ENCODE measurements at regions not wholly inside any gene's neighbourhood (a gene's known extent, or its start where the extent isn't known, plus 50 kb on each side); places are given as distances from the start of the nearest gene placed in this dataset.

DNA sequence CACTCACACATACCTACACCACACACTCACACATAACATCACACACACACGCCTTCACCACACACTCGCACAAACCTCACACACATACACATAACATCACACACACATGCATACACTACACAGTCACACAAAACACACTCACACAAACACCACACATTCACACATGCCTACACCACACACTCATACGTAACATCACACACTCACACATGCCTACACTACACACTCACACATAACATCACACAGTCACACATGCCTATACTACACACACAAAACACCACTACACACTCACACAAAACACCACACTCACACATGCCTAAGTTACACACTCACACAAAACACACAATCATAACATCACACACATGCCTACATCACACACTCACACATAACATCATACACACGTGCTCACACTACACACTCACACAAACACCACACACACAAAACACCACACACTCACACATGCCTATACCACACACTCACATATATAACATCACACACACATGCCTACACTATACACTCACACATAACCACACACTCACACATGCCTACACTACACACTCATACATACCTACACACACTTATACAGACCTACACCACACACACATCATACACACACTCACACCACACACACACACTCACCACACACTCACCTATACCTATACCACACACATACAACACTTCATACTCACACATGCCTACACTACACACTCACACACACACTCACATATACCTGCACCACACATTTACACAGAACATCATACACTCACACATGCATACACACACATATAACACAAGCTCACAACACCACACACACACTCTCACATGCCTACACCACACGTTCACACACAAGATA, 383.5 kb downstream of the C6orf118 start:
- no peak overlapping the region for H3K27ac Mint-ChIP-seq (ENCODE audit: unreplicated experiment)
- H3K4me3 Mint-ChIP-seq (ENCODE audit: unreplicated experiment), result no peak overlapping the region
- TF ChIP-seq, protein P1, sequence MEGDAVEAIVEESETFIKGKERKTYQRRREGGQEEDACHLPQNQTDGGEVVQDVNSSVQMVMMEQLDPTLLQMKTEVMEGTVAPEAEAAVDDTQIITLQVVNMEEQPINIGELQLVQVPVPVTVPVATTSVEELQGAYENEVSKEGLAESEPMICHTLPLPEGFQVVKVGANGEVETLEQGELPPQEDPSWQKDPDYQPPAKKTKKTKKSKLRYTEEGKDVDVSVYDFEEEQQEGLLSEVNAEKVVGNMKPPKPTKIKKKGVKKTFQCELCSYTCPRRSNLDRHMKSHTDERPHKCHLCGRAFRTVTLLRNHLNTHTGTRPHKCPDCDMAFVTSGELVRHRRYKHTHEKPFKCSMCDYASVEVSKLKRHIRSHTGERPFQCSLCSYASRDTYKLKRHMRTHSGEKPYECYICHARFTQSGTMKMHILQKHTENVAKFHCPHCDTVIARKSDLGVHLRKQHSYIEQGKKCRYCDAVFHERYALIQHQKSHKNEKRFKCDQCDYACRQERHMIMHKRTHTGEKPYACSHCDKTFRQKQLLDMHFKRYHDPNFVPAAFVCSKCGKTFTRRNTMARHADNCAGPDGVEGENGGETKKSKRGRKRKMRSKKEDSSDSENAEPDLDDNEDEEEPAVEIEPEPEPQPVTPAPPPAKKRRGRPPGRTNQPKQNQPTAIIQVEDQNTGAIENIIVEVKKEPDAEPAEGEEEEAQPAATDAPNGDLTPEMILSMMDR (IDR thresholded peaks at IDR 0.05; ENCODE audit: partially characterized antibody, unreplicated experiment), result no peak
- peaks cover 6% of the 10 kb centered on the region for H3K4me1 Mint-ChIP-seq (ENCODE audit: low read depth, unreplicated experiment)
- DNase-seq, result no peak
- H3K36me3 Mint-ChIP-seq (ENCODE audit: unreplicated experiment), result no peaks in the 10 kb centered on the region
- H3K27me3 Mint-ChIP-seq (ENCODE audit: unreplicated experiment), result peaks cover 2% of the 10 kb centered on the region
- H3K9me3 Mint-ChIP-seq (ENCODE audit: unreplicated experiment), result no peaks in the 10 kb centered on the region

DNA sequence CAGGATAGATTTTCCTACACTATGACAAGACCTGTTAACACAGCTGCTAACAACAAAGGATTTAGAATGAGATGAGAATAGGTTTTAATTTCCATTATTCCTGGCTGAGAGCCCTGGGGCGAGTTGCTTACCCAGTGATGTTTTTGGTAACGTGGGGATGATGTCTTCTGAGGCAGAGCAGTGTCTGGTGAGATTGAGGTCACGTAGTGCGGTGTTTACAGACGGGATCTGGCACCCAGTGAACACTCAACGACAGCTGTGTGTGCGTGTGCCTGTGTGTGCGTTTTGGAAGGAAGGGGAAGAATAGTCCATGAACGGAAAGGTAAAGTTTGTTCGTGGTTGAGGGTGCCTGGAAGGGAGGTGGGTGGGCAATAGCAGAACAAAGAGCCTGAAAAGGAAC, 384.7 kb downstream of the C6orf118 start:
- Mint-ChIP-seq H3K27me3 (ENCODE audit: unreplicated experiment) (peaks cover 2% of the 10 kb centered on the region), H3K4me3 (ENCODE audit: unreplicated experiment) (no peak overlapping the region), H3K4me1 (ENCODE audit: low read depth, unreplicated experiment) (peaks cover 6% of the 10 kb centered on the region), H3K36me3 (ENCODE audit: unreplicated experiment) (no peaks in the 10 kb centered on the region), H3K9me3 (ENCODE audit: unreplicated experiment) (no peaks in the 10 kb centered on the region), H3K27ac (ENCODE audit: unreplicated experiment) (no peak overlapping the region)
- no peak for DNase-seq
- TF ChIP-seq, protein P1 (IDR thresholded peaks at IDR 0.05; ENCODE audit: partially characterized antibody, unreplicated experiment), result no peak

DNA sequence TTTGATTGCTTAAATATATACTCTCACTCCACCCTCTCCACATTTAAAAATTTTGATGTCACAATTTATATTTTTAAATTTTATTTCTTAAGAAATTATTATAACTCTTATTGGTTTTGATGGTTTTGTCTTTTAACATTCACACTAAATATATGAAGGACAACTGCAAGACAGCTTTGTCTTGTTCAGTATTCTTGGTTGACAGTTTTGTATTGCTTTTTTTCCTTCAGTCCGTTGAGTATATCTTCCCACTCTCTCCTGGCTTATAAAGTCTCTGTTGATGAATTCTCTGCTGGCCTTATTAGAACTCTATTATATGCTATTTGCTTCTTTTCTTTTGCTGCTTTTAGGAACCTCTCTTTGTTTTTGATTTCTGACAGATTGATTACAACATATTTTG, 392.2 kb downstream of the C6orf118 start:
- Mint-ChIP-seq H3K27ac (ENCODE audit: unreplicated experiment) (no peak overlapping the region), H3K27me3 (ENCODE audit: unreplicated experiment) (peaks cover 2% of the 10 kb centered on the region)

DNA sequence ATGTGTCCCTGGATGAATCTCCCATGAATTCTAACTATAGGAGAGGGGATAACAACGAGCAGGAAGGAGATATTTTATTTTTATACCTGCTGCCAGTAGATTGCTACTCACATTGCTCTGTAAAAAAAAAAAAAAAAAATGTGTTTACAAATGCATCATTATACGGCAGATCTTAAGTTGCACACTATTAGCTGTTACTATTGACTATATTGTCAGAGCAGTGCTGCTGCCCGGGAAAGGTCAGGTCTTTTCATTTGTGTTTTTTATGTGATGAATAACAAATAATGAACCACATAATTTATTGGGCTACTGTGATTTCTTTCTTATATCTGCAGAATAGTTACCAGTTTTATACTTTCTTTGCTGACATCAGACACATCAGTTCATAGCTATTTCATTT, 393.3 kb downstream of the C6orf118 start:
- TF ChIP-seq, protein P1 (IDR thresholded peaks at IDR 0.05; ENCODE audit: partially characterized antibody, unreplicated experiment), result no peak

More for the DNA sequence above, 392.2 kb downstream of the C6orf118 start:
- TF ChIP-seq, protein P1 (IDR thresholded peaks at IDR 0.05; ENCODE audit: partially characterized antibody, unreplicated experiment), result no peak
- H3K4me1 Mint-ChIP-seq (ENCODE audit: low read depth, unreplicated experiment), result no peaks in the 10 kb centered on the region
- H3K9me3 Mint-ChIP-seq (ENCODE audit: unreplicated experiment), result peaks cover 3% of the 10 kb centered on the region
- no peak for DNase-seq
- H3K36me3 Mint-ChIP-seq (ENCODE audit: unreplicated experiment), result peaks cover 9% of the 10 kb centered on the region
- no peak overlapping the region for H3K4me3 Mint-ChIP-seq (ENCODE audit: unreplicated experiment)

DNA sequence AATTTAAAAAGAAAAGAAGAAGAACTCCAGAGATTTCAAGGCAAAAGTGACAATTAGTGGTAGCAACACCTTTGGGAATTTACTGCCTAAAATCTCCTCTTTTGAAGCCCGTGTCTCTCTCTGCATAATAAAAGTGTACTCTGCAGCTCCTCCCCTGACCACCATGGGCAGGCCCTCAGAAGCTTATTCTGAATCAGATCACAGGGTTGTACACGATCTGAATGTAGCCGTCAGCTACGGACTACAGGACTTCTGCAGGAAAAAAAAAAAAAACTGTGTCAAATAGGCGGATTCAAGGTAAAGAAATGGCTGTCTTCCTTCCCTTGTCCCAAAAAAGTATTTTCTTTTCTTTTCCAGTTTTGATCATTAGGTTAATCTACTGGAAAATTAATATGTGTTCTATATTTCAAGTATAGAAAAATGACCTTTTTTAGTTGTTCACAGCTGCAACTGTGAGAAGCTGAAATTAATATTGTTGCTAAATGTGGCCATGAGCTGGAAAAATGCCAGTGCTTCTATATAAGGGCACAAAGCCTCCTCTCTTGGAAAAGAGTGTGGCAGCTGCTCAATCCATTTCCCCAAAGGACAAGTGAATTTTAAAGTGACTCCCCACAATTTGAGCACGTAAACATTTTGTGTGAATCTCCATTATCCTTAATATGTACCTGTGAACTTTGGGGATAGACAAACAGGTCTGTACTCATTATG, 397.4 kb downstream of the C6orf118 start:
- peaks cover 3% of the 10 kb centered on the region for H3K4me1 Mint-ChIP-seq (ENCODE audit: low read depth, unreplicated experiment)
- H3K27ac Mint-ChIP-seq (ENCODE audit: unreplicated experiment), result no peak overlapping the region

More for the DNA sequence above, 393.3 kb downstream of the C6orf118 start:
- DNase-seq, result no peak
- Mint-ChIP-seq H3K27me3 (ENCODE audit: unreplicated experiment) (peaks cover 2% of the 10 kb centered on the region), H3K36me3 (ENCODE audit: unreplicated experiment) (peaks cover 9% of the 10 kb centered on the region), H3K9me3 (ENCODE audit: unreplicated experiment) (peaks cover 3% of the 10 kb centered on the region), H3K4me1 (ENCODE audit: low read depth, unreplicated experiment) (peaks cover 3% of the 10 kb centered on the region), H3K4me3 (ENCODE audit: unreplicated experiment) (no peak overlapping the region), H3K27ac (ENCODE audit: unreplicated experiment) (no peak overlapping the region)

More for the DNA sequence above, 397.4 kb downstream of the C6orf118 start:
- peaks cover 3% of the 10 kb centered on the region for H3K9me3 Mint-ChIP-seq (ENCODE audit: unreplicated experiment)
- H3K36me3 Mint-ChIP-seq (ENCODE audit: unreplicated experiment), result no peaks in the 10 kb centered on the region
- TF ChIP-seq, protein P1 (IDR thresholded peaks at IDR 0.05; ENCODE audit: partially characterized antibody, unreplicated experiment), result no peak
- no peak overlapping the region for H3K4me3 Mint-ChIP-seq (ENCODE audit: unreplicated experiment)
- no peak for DNase-seq
- H3K27me3 Mint-ChIP-seq (ENCODE audit: unreplicated experiment), result peaks cover 2% of the 10 kb centered on the region
